ENCODE measurements at regions not wholly inside any gene's neighbourhood (a gene's known extent, or its start where the extent isn't known, plus 50 kb on each side); places are given as distances from the start of the nearest gene placed in this dataset.

DNA sequence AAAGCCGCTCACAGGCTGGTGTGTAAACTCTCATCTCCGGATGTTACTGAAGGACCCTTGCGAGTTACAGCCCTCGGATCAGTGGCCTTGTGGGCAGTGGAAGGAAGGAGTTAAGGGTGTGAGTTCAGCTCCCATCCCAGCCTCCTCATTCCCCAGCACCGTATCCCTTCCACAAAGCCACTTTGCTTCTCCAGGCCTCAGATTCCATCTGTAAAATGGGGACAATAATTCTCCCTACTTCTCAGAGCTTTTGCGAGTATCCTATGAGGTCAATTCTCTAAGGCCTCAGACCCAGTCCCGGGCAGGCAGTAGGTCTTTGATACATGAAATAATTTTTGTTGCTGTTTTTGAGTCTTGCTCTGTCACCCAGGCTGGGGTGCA, 141.3 kb downstream of the C9orf50 start:
- H3K27ac Mint-ChIP-seq: no peak overlapping the region
- no peaks in the 10 kb centered on the region for H3K36me3 Mint-ChIP-seq (ENCODE audit: low read depth)
- H3K27me3 Mint-ChIP-seq: peaks cover 26% of the 10 kb centered on the region
- DNase-seq: no peak
- CTCF ChIA-PET: no interaction called here
- no peak overlapping the region for H3K4me3 Mint-ChIP-seq
- no peaks in the 10 kb centered on the region for H3K9me3 Mint-ChIP-seq
- POLR2A ChIA-PET: interaction anchor here (0.9 to 1.5 kb wide), 2 partner anchors 19 to 20 kb away, joined by 3 read pairs; no protein-coding TSS in a partner anchor
- peaks cover 21% of the 10 kb centered on the region for H3K4me1 Mint-ChIP-seq

DNA sequence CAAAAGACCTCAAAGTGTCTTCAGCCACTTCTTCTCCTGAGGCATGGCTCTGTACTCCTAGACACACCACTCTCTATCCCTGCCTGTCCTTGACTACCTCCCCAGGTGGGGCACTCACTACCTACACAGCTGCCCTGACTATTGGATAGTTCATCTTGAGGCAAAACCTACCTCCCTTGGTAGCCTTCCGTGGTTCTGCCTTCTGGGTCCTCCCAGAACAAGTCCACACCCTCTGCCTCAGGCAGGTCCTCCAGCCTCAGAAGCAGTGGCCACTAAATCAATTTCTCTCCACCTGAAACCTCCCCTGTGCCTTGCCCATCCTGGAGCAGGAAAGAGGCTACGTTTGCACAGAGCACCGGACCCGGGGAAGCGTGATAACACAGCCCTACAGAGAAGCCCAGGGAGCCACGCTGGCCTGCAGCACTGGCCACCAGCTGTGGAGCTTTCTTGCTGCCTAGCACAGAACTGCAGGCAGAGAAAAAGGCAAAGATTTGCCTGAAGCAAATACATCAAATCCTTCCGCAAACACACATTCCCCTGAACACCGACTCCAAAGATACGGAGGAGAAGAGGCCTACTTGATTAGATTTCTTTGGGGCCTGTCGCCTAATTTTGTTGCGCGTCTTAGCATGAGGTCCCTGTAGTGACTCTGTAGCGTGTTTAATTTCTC, 141.8 kb downstream of the C9orf50 start:
- Mint-ChIP-seq H3K9me3 (no peaks in the 10 kb centered on the region), H3K4me1 (peaks cover 16% of the 10 kb centered on the region), H3K27me3 (peaks cover 24% of the 10 kb centered on the region), H3K36me3 (ENCODE audit: low read depth) (no peaks in the 10 kb centered on the region), H3K27ac (no peak overlapping the region), H3K4me3 (no peak overlapping the region)
- no peak for DNase-seq
- ChIA-PET POLR2A (interaction anchor here (0.9 to 1.5 kb wide), 2 partner anchors 18 to 19 kb away, joined by 3 read pairs; no protein-coding TSS in a partner anchor), CTCF (no interaction called here)

DNA sequence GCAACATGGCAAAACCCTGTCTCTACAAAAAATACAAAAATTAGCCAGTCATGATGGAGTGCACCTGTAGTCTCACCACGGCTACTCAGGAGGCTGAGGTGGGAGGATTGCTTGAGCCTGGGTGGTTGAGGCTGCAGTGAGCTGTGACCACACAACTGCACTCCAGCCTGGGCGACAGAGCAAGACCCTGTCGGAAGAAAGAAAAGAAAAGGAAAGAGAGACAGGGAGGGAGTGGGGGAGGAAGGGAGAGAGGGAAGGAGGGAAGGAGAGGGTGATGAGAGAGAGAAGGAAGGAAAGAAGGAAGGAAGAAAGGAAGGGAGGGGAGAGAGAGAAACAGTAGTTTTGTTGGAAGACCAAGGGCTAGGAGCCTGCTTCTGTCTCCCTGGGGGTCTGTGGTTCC, 142.4 kb downstream of the C9orf50 start:
- DNase-seq: no peak
- CTCF ChIA-PET: no interaction called here

DNA sequence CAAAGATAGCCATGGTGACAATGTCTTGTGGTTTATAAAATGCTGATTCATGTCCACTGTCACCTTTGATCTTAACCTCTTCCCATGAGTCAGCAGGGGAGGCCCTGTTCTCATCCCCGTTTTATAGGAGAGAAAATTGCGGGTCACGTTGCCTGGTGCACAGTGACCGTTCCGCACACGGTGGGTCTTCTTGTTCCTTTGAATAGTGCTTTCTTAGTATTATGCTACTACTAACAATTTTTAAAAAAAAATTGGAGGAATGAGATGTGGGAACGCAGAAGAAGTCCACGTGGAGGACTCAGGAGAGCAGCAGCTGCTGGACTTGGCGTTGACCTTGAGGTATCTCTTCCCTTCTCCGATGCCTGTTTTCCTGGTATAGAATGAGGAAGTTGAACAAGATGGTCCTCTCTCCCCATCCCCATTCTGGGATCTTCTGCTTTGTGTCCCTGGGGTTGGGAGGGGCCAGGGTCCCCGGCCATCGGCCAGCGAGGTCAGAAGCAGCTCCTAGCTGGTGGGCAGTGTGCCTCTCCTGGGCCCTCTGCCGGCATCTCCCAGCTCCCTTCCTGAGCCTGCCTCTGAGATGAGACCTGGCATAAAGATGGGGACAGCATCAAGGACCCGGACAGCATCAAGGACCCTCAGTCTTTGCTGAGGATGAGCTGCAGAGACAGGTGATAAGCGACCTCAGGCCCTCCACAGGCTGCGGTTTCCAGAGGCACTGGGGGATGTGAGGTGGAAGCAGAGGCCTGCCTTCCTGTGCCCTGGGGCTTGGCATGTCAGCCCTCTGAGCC, 143.9 kb downstream of the C9orf50 start:
- ChIA-PET POLR2A (no interaction called here), CTCF (no interaction called here)
- no peak for DNase-seq
- H3K36me3 Mint-ChIP-seq (ENCODE audit: low read depth): no peaks in the 10 kb centered on the region
- H3K4me1 Mint-ChIP-seq: peaks cover 9% of the 10 kb centered on the region
- H3K4me3 Mint-ChIP-seq: no peak overlapping the region
- peaks cover 23% of the 10 kb centered on the region for H3K27me3 Mint-ChIP-seq
- H3K27ac Mint-ChIP-seq: no peak overlapping the region
- no peaks in the 10 kb centered on the region for H3K9me3 Mint-ChIP-seq

More for the DNA sequence above, 142.4 kb downstream of the C9orf50 start:
- Mint-ChIP-seq H3K4me3 (no peak overlapping the region), H3K4me1 (peaks cover 13% of the 10 kb centered on the region), H3K36me3 (ENCODE audit: low read depth) (no peaks in the 10 kb centered on the region), H3K27ac (no peak overlapping the region), H3K27me3 (peaks cover 23% of the 10 kb centered on the region), H3K9me3 (no peaks in the 10 kb centered on the region)
- POLR2A ChIA-PET: no interaction called here

DNA sequence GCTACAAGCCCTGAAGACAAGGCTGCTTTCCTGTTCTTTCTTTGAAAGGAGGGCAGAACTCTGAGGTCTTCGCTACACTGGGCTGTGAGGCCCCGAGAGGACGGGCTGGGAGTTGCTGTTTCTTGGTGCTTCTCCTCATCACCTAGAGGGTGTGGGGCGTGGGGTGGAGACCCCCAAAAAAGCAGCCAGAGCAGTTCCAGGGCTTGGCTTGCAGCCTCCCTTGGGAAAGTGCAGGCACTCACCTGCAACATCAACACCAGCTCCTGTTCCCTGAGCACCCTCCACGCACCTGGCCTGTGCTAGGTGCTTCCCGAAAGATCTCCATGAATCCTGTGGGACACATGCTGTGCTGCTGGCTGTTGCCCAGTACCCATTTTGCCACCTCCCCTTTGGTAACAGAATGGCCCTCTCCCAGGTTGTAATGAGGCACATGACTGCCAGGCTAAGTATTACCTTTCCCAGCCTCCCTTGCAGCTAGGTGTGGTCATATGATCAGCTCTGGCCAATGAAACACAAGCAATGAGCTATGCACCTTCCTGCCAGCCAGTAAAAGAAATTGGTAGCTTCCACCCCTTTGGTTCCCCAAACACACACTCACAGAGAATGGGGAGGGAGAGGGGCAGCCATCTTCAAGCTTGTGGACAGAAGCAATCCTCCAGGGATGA, 146.0 kb downstream of the C9orf50 start:
- no peak for DNase-seq
- peaks cover 7% of the 10 kb centered on the region for H3K4me1 Mint-ChIP-seq
- no peak overlapping the region for H3K4me3 Mint-ChIP-seq
- no peaks in the 10 kb centered on the region for H3K9me3 Mint-ChIP-seq
- CTCF ChIA-PET: interaction anchor here (0.6 kb wide), 1 partner anchor 27 kb away, joined by 5 read pairs; no protein-coding TSS in a partner anchor
- no peaks in the 10 kb centered on the region for H3K36me3 Mint-ChIP-seq (ENCODE audit: low read depth)
- H3K27me3 Mint-ChIP-seq: peaks cover 8% of the 10 kb centered on the region
- H3K27ac Mint-ChIP-seq: no peak overlapping the region
- POLR2A ChIA-PET: interaction anchor here (1.1 kb wide), 1 partner anchor 14 kb away, joined by 3 read pairs; no protein-coding TSS in a partner anchor

DNA sequence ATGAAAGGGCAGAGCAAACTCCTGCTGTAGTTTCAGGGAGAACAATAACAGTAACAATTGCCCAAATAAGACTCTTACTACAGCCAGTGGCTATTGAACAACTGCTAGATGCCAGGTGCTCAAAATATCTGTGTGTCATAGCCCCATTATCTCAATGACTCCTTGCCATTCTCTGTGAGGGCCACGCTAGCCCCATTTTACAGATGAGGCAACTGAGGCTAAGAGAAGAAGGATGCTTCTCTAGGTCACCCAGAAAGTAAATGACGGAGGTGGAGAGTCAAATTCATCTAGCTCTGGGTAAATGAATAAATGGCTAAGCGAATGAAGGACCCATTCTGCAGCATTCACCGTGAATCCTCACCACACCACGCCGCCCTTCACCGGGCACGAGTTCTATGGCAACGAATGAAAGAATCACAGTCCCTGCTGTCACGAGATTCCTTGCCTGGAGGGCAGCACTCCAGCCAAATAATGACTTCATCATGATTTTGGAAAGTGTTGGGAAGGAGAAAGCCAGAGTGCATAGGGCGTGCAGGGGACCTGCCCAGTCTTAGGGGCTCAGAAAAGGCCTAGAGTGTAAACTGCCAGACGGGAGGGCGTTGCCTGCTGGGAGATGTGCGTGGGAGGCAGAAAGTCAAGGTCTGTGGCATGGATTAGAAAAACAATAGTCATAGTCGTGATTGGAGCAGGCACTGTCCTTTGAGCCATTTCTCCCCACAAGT, 147.2 kb downstream of the C9orf50 start:
- Mint-ChIP-seq H3K4me1 (peaks cover 7% of the 10 kb centered on the region), H3K9me3 (no peaks in the 10 kb centered on the region), H3K36me3 (ENCODE audit: low read depth) (no peaks in the 10 kb centered on the region), H3K27me3 (peaks cover 3% of the 10 kb centered on the region), H3K4me3 (no peak overlapping the region), H3K27ac (no peak overlapping the region)
- ChIA-PET POLR2A (no interaction called here), CTCF (interaction anchor here (0.6 kb wide), 1 partner anchor 26 kb away, joined by 5 read pairs; no protein-coding TSS in a partner anchor)
- no peak for DNase-seq

DNA sequence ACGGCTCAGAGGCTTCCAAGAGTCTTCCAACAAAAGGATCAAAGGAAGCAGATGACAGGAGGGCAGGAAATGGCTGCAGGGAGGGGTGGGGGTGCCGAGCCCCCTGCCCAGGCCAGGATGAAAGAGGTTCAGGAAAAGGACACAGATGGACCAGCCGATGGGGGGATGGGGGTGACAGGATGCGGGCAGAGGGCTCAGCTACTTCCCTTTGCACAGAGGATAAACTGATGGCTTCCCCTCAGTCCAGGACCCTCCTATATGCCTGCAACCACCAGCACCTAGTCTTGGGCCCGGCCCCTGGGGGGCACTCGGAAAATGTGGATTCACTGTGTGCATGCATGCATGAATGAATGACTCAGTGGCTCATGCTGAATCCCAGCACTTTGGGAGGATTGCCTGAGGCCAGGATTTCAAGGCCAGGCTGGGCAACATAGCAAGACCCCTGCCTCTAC, 148.2 kb downstream of the C9orf50 start:
- Mint-ChIP-seq H3K27me3 (peaks cover 3% of the 10 kb centered on the region), H3K36me3 (ENCODE audit: low read depth) (no peaks in the 10 kb centered on the region), H3K4me3 (no peak overlapping the region), H3K4me1 (peaks cover 7% of the 10 kb centered on the region), H3K9me3 (peaks cover 3% of the 10 kb centered on the region), H3K27ac (no peak overlapping the region)
- no peak for DNase-seq
- CTCF ChIA-PET: no interaction called here
- POLR2A ChIA-PET: no interaction called here

DNA sequence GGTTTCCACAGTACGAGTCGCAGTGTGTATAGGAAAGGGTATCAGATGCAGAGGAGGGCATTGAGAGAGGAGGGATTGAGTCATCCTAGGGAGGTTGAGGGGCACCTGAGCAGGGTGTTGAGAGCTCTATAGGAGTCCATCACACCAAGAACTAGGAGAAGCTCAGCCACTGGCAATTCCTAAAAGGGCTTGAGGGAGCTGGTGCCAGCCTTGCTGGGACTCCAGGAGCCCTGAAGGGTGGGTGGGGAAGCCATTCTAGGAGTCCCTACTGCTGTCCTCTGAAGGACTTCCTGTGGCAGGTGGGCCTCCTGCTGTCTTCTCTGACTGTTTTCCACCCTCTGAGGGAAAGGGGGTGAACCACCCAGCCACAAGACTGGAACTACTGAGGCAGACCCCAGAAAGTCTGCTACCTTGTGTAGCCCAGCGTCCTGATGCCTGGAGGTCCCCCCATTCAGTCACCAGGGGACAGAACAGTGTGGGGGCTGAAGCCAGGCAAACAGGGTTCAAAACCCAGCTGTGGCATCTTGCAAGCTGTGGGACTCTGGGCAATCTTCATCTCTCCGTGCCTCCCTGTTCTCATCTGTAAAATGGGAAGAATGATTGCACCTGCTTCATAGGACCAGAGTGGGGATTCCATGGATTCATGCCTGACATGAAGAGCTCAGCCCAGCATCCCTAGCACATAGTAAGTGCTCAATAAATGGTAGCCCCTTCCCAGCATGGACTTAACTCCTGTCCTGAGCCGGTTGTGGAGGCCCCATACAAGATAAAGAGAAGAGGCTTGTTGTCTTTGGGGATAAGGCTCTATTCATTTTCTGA, 149.5 kb downstream of the C9orf50 start:
- H3K4me1 Mint-ChIP-seq: peaks cover 1% of the 10 kb centered on the region
- H3K27ac Mint-ChIP-seq: no peak overlapping the region
- peaks cover 3% of the 10 kb centered on the region for H3K27me3 Mint-ChIP-seq
- DNase-seq: no peak
- peaks cover 3% of the 10 kb centered on the region for H3K9me3 Mint-ChIP-seq
- no peak overlapping the region for H3K4me3 Mint-ChIP-seq
- ChIA-PET CTCF (no interaction called here), POLR2A (no interaction called here)
- H3K36me3 Mint-ChIP-seq (ENCODE audit: low read depth): no peaks in the 10 kb centered on the region

DNA sequence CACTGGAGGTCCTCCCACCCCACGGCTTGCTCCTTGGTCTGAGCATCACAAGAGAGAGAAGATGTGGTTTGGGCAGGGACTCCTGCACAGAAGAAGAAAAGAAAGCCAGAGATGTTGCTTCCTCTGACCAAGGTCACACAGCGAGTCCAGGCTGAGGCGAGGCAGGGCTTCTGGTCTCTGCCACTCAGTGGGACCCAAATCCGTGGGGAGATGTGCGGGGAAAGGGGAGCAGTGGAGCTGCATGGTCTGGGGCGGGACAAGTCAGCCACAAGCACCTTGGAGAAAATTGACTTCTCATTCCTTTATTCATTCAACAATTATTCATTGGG, 150.9 kb downstream of the C9orf50 start:
- CTCF ChIA-PET: no interaction called here
- POLR2A ChIA-PET: interaction anchor here (0.9 kb wide), 1 partner anchor 126 kb away, joined by 4 read pairs; no protein-coding TSS in a partner anchor
- H3K4me1 Mint-ChIP-seq: peaks cover 1% of the 10 kb centered on the region
- no peak overlapping the region for H3K27ac Mint-ChIP-seq
- no peak overlapping the region for H3K4me3 Mint-ChIP-seq
- DNase-seq: no peak
- H3K27me3 Mint-ChIP-seq: peaks cover 3% of the 10 kb centered on the region
- H3K9me3 Mint-ChIP-seq: peaks cover 3% of the 10 kb centered on the region
- no peaks in the 10 kb centered on the region for H3K36me3 Mint-ChIP-seq (ENCODE audit: low read depth)

DNA sequence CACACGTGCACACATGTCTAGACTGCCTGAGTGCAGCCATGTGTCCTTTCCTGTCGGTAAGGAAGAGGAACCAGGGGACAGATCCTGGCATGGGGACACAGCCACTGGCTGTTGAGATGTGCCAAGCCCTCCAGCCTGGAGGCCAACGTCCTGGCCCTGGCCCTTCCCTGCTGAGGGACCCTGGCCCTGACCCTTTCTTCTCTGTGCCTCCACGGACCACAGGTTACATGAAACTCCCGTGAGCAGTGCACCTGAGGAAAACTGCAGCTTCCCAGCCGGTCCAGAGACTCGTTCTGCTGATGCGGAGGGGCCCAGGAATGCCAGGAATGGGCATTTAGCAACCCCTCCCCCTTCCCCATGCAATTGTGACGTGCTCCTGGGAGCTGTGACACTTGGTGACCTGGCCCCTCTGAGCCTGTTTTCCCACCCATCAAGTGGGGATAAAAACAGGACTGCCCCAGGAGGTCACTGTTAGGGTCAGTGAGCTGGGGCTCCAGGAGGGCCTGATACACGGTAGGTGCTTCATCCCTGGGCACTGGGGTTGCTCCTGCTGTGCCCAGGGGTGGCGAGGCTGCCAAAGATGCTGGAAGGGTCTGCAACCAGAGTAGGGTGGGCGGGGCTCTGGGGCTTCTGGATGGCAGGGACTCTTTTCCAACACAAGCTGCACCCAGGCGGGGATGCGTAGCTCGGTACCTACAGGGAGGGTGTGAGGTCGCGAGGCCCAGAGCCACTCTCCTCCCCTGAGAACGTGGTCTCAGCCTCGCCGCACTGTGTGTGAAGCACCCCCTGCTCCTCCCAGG, 151.5 kb downstream of the C9orf50 start:
- Mint-ChIP-seq H3K4me3 (no peak overlapping the region), H3K4me1 (peaks cover 1% of the 10 kb centered on the region), H3K27ac (no peak overlapping the region), H3K36me3 (ENCODE audit: low read depth) (no peaks in the 10 kb centered on the region), H3K27me3 (peaks cover 3% of the 10 kb centered on the region), H3K9me3 (peaks cover 3% of the 10 kb centered on the region)
- ChIA-PET POLR2A (interaction anchor here (0.9 kb wide), 1 partner anchor 127 kb away, joined by 4 read pairs; no protein-coding TSS in a partner anchor), CTCF (no interaction called here)
- no peak for DNase-seq

DNA sequence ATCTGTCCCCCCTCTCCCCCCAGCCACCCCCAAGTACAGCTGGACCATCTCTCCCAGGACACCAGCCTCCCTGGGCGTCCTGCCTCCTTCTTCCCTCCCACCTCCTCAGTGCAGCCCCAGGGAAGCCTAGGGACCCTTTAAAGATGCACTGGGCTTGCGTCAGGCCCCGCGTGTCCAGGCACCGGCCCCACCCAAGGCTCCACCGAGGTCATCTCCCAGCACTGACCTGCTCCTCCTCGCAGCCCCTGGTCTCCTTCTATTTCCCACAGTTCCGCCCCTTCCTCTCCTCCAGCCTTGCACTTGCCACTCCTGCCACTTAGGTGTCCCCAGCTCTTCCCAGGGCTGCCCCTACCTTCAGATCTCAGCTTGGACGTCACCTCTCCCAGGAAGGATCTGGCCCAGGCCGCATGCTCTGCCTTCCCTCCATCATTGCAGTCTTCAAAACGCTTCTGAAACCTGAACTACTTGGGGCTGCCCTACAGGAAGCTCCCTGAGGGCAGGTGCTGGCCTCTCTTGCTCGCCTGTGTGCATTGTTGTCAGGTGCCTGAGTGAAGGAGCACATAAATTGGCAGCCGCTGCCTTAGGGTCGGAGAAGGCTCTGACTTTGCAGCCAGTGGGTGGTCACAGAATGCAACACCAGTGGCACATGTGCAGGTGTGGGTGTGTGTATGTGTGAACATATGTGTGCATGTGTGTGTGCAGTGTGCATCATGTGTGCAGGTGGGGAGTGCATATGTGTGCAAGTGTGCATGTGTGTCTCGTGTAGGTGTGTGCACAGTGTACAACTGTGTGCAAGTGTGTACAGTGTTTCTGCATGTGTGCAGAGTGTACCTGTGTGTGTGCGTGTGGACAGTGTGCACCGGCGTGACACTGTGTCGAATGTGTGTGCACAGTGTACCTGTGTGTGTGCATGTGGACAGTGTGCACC, 152.9 kb downstream of the C9orf50 start:
- no peaks in the 10 kb centered on the region for H3K36me3 Mint-ChIP-seq (ENCODE audit: low read depth)
- no peak overlapping the region for H3K4me3 Mint-ChIP-seq
- H3K27ac Mint-ChIP-seq: no peak overlapping the region
- ChIA-PET CTCF (no interaction called here), POLR2A (interaction anchor here (0.8 kb wide), 1 partner anchor 28 kb away, joined by 3 read pairs; no protein-coding TSS in a partner anchor)
- peaks cover 1% of the 10 kb centered on the region for H3K4me1 Mint-ChIP-seq
- H3K9me3 Mint-ChIP-seq: peaks cover 3% of the 10 kb centered on the region
- DNase-seq: no peak
- peaks cover 3% of the 10 kb centered on the region for H3K27me3 Mint-ChIP-seq

Data from activated CD4-positive, alpha-beta memory T cell treated with anti-CD3 and anti-CD28 coated beads, Interleukin-2, amount 10 ng/mL, durations not matched to agents 7 days and 5 days (primary cell).